GM12872 (cell line): ENCODE measurements at regions not wholly inside any gene's neighbourhood (a gene's known extent, or its start where the extent isn't known, plus 50 kb on each side); places are given as distances from the start of the nearest gene placed in this dataset.

Experiments used
- TF ChIP-seq, protein P1 (sequence below): IDR thresholded peaks from 3 replicates; pipeline ENCODE4 v1.5.1; 2011; ENCODE audit warnings: low read depth, mild to moderate bottlenecking, low read length, moderate library complexity; ENCODE audit not compliant: insufficient read depth

DNA sequence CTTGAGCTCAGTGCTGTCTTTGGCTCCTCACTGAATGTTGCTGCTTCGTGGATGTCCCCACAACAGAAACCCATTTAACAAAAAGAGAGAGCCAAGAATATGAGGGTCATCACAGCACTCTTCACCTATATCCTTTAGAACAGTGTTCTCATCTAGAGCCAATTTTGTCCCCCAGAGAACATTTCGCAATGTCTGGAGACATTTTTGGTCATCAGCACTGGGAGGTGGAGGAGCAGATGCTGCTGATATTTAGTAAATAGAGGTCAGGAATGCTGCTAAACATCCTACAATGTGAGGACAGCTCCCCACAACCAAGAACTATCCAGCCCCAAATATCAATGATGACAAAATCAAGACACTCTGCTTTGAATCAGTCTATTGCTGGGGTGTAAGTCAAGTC is 92.5 kb downstream of the BBS10 start:
- TF ChIP-seq, protein P1, sequence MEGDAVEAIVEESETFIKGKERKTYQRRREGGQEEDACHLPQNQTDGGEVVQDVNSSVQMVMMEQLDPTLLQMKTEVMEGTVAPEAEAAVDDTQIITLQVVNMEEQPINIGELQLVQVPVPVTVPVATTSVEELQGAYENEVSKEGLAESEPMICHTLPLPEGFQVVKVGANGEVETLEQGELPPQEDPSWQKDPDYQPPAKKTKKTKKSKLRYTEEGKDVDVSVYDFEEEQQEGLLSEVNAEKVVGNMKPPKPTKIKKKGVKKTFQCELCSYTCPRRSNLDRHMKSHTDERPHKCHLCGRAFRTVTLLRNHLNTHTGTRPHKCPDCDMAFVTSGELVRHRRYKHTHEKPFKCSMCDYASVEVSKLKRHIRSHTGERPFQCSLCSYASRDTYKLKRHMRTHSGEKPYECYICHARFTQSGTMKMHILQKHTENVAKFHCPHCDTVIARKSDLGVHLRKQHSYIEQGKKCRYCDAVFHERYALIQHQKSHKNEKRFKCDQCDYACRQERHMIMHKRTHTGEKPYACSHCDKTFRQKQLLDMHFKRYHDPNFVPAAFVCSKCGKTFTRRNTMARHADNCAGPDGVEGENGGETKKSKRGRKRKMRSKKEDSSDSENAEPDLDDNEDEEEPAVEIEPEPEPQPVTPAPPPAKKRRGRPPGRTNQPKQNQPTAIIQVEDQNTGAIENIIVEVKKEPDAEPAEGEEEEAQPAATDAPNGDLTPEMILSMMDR: no peak

DNA sequence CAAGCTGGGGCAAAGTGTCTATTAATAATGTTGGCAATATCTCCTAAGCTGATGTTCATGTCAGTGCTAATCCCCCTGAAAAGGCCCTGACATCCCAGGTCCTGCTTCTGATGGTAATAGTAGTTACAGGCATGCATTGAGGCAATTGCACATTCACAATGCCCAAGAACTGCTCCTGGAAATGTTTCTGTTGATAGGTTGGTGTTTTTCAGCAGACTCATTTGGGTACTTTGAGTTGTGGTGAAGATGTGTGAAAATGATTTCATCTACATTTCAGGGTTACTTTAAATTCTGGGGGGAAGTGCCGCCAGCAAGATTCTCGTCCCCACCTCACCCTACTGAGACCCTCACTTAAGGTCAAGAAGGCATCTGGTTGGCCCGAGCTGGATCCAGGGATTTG is 92.9 kb downstream of the BBS10 start:
- TF ChIP-seq, protein P1: no peak

DNA sequence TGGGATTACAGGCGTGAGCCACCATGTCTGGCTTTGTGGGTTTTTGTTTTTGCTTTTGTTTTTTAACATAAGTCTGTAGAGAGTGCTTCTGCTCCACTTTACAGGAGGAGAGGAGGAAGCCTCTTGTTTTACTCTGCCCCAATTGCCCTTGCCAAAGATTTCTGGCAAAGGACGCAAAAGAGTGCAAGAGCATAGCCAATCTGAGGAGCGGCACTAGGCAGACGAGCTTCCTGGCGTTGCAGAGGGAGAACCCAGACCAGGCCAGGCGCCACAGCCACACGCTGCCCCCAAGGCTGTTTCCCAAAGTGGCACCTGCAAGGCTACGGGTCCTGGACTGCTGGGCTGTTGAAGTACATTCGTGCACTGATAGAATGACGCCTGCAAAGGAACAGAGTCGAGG is 96.2 kb downstream of the BBS10 start:
- TF ChIP-seq, protein P1: no peak

DNA sequence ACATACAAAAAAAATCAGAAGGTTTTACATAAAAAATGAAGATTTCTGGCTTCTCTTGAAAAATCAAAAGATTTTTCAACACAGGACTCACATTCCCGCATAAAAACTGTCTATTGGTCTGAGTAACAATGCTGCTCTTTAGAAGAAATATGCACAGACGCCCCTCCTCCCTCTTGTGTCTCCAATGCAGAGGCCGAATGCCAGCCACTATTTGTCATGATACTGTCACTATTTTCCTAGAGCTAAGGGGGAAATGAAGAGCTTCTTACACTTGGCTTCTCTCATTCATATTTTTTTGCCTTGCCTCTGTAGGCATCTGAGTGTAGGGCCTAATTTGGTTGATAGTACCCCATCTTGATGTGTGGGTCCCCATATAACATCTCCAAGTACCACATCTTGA is 98.0 kb downstream of the BBS10 start:
- TF ChIP-seq, protein P1: no peak

DNA sequence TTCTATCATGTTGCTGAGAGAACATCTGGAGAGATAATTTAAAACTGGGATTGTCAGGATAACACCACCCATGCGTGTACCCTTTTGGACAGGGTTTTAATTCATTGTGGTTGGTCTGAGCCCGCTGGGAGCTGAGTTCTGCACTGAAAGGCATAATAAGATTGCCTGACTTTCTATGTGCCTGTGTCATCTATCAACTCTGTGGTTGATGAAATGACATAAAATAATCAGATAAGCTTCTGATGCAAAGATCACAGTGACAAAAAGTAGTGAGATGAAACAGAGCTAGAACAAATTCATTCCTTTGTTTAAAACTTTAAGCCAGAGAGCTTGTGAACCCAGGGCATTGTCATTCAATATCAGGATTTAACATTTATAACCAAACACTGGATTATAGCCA is 98.7 kb downstream of the BBS10 start:
- TF ChIP-seq, protein P1: no peak

DNA sequence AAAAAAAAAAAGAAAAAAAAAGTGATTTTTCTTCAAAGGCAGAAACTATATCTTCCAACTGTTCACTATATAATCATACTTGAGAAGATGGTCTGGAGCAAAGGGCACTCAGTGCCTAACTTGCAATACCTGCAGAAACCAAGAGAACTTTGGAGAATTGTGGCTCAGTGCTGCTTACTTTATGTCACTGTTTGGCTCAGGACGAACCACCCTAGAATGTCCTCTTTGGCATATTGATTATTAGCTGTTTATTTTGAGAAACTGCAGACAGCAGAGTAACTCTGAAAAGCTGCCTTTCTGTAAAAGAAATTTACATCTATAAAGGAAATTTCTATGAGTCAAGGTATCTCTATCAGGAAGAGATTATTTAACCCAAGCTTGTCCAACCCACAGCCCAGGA is 100.2 kb downstream of the BBS10 start:
- TF ChIP-seq, protein P1: no peak

DNA sequence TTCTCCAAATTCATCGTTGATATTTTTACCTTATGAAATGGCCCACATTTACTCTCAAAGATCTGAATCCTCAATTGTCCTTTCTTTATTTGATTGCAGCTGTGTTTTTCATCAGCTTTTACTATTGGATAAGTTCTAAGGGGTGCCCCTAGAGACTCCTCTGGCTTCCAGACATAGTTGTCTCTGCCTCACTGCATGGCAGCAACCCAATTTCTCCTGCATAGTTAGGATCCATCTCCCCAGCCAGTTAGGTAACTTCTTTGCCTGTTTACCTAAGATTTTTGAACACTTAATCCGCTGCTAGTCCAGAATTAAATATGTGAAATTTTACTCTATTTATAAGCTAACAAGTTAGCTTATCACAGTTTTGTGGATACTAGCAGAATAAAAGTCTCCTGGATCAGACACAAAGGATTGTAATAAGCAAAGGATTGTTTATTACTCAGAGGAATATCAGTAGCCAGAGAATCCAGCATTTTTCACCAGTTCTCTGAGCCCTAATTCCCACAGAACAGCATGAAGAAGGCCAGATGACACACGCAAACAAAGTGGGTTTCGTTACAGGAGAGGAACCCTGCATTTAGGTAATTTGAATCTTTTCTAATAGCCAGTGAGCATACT is 101.1 kb downstream of the BBS10 start:
- TF ChIP-seq, protein P1: no peak
